Natural killer cell treated with Interleukin-12 subunit alpha and Interleukin-12 subunit beta and Interleukin-15 and Interleukin-18, amount 100 ng/mL, for 72 hours (primary cell): ENCODE measurements at regions not wholly inside any gene's neighbourhood (a gene's known extent, or its start where the extent isn't known, plus 50 kb on each side); places are given as distances from the start of the nearest gene placed in this dataset.

Experiments used
- ATAC-seq, 2 donors: fragments of 150-1000 bp; cut with Tn5 transposase in 1 of 2; sonication (Bioruptor Pico), chemical (Tn5 transposase) in 1 of 2; 2 replicates each; pipeline ENCODE4 v1.10.0; 2021
- DNase-seq: peaks from one replicate; pipeline ENCODE4 v3.0.0; 2022; ENCODE audit warnings: low spot score
- H3K27ac Mint-ChIP-seq, 2 donors: 1 replicate in 1 of 2; 2 replicates in 1 of 2; pipeline ENCODE4 v1.8.0; 2022; ENCODE audit warnings: mixed read lengths in 2 of 2, mild to moderate bottlenecking in 1 of 2, moderate library complexity in 1 of 2
- H3K27me3 Mint-ChIP-seq, 2 donors: 1 replicate in 1 of 2; 2 replicates in 1 of 2; pipeline ENCODE4 v1.8.0; 2022; ENCODE audit warnings: mixed read lengths in 2 of 2
- H3K36me3 Mint-ChIP-seq: one replicate; pipeline ENCODE4 v1.8.0; 2022; ENCODE audit warnings: mixed read lengths
- H3K4me1 Mint-ChIP-seq, 2 donors: 1 replicate in 1 of 2; 2 replicates in 1 of 2; pipeline ENCODE4 v1.8.0; 2022; ENCODE audit warnings: low read depth in 2 of 2, mixed read lengths in 2 of 2, mild to moderate bottlenecking in 1 of 2
- H3K4me3 Mint-ChIP-seq: one replicate; pipeline ENCODE4 v1.8.0; 2022; ENCODE audit warnings: mixed read lengths
- H3K9me3 Mint-ChIP-seq: 2 replicates; pipeline ENCODE4 v1.8.0; 2022; ENCODE audit warnings: mixed read lengths

- no peak for ATAC-seq
- Mint-ChIP-seq H3K27ac (no peak overlapping the region), H3K4me1 (no peaks in the 10 kb centered on the region), H3K9me3 (peaks cover 7% of the 10 kb centered on the region), H3K36me3 (no peaks in the 10 kb centered on the region), H3K4me3 (no peak overlapping the region), H3K27me3 (peaks cover 0 to 7% of the 10 kb centered on the region in 2 donors)
- no peak for DNase-seq
These were observed 167.0 kb downstream of the ZC3H11B start for GRCh38 chr1:219445864-219446263.

DNA sequence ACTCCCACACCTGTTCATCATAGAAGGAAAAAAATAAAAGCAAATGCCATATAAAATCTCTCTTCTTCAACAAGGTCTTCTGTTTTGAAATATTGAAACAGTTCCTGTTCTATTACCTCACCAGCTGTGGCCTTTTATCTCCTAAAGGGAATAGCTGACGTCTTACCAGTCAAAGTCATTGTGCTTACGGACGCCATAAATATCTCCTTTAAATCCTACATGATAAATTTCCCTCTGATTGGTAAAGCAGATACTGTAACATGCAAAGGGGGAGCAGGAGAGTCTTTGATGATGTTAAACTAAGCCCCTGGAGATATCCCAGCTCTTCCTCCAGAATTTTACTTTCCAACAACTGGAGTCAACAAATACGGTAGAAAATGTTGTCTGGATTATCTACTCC is 168.4 kb downstream of the ZC3H11B start:
- Mint-ChIP-seq H3K4me3 (no peak overlapping the region), H3K27me3 (peaks cover 0 to 7% of the 10 kb centered on the region in 2 donors), H3K27ac (no peak overlapping the region), H3K9me3 (peaks cover 3% of the 10 kb centered on the region), H3K36me3 (no peaks in the 10 kb centered on the region), H3K4me1 (no peaks in the 10 kb centered on the region)
- no peak for ATAC-seq
- DNase-seq, result no peak

- Mint-ChIP-seq H3K4me1 (no peaks in the 10 kb centered on the region), H3K9me3 (peaks cover 7% of the 10 kb centered on the region), H3K4me3 (no peak overlapping the region), H3K36me3 (no peaks in the 10 kb centered on the region), H3K27ac (no peak overlapping the region), H3K27me3 (peaks cover 0 to 12% of the 10 kb centered on the region in 2 donors)
- ATAC-seq (no peak), DNase-seq (no peak)
These were observed 169.1 kb downstream of the ZC3H11B start for GRCh38 chr1:219443763-219444162.

DNA sequence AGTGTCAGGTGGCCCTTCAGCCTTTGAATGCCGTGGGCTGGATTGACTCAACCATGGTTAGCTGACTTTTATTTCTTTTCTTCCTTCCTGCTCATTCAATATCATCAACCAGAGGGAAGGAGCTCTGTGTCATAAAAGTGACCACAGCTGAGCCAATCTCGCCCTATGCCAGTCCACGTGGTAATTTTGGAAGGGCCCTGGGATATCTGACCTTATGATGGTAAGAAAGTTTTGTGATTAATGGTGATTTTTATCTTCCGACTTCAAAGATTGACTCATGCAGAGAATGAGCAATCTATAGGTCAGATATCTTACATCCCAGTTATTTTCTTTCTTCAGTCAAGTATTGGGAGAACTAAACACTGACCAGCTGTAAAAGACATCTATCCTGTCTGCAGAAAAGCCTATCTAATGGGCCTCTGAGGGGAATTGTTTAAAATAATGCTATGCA is 170.3 kb downstream of the ZC3H11B start:
- no peak for DNase-seq
- ATAC-seq, result no peak
- no peak overlapping the region for H3K4me3 Mint-ChIP-seq
- H3K36me3 Mint-ChIP-seq, result no peaks in the 10 kb centered on the region
- no peak overlapping the region for H3K27ac Mint-ChIP-seq
- H3K27me3 Mint-ChIP-seq, result peaks cover 0 to 12% of the 10 kb centered on the region in 2 donors
- H3K9me3 Mint-ChIP-seq, result peaks cover 7% of the 10 kb centered on the region
- no peaks in the 10 kb centered on the region for H3K4me1 Mint-ChIP-seq

DNA sequence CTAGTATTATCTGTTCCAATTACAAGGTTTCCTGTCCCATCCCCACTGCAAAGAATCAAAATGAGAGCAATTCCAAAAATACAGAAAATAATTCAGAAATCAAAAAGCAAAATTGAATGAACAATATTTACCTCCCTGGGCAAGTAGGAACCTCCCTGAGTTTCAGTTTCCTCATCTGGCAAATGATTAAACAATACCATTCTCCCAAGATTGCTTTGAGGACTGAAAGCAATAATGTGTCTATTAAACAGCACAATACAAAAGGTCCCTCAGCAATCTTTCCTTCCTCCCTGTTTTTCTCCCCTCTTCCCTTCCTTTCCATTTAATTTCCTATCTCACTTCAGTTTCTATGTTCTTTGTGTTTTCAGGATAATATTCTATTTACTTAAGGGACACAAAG is 171.0 kb downstream of the ZC3H11B start:
- Mint-ChIP-seq H3K4me3 (no peak overlapping the region), H3K27ac (no peak overlapping the region), H3K36me3 (no peaks in the 10 kb centered on the region), H3K9me3 (peaks cover 7% of the 10 kb centered on the region), H3K27me3 (peaks cover 0 to 19% of the 10 kb centered on the region in 2 donors), H3K4me1 (no peaks in the 10 kb centered on the region)
- ATAC-seq, result no peak
- DNase-seq, result no peak

- Mint-ChIP-seq H3K36me3 (no peaks in the 10 kb centered on the region), H3K27ac (no peak overlapping the region), H3K9me3 (peaks cover 7% of the 10 kb centered on the region), H3K27me3 (peaks cover 0 to 20% of the 10 kb centered on the region in 2 donors), H3K4me3 (no peak overlapping the region), H3K4me1 (no peaks in the 10 kb centered on the region)
- ATAC-seq (no peak), DNase-seq (no peak)
These were observed 173.5 kb downstream of the ZC3H11B start for GRCh38 chr1:219439376-219439775.

GRCh38 chr1:219438386-219438785 is 174.5 kb downstream of the ZC3H11B start:
- H3K4me1 Mint-ChIP-seq, result no peaks in the 10 kb centered on the region
- peaks cover 0 to 20% of the 10 kb centered on the region in 2 donors for H3K27me3 Mint-ChIP-seq
- H3K4me3 Mint-ChIP-seq, result no peak overlapping the region
- H3K9me3 Mint-ChIP-seq, result peaks cover 7% of the 10 kb centered on the region
- no peak for ATAC-seq
- no peak for DNase-seq
- no peak overlapping the region for H3K27ac Mint-ChIP-seq
- H3K36me3 Mint-ChIP-seq, result no peaks in the 10 kb centered on the region

- DNase-seq (no peak), ATAC-seq (no peak)
- Mint-ChIP-seq H3K36me3 (no peaks in the 10 kb centered on the region), H3K9me3 (peaks cover 4% of the 10 kb centered on the region), H3K27me3 (peaks cover 0 to 13% of the 10 kb centered on the region in 2 donors), H3K4me3 (no peak overlapping the region), H3K27ac (no peak overlapping the region), H3K4me1 (no peaks in the 10 kb centered on the region)
These were observed 178.0 kb downstream of the ZC3H11B start for GRCh38 chr1:219434923-219435297.

DNA sequence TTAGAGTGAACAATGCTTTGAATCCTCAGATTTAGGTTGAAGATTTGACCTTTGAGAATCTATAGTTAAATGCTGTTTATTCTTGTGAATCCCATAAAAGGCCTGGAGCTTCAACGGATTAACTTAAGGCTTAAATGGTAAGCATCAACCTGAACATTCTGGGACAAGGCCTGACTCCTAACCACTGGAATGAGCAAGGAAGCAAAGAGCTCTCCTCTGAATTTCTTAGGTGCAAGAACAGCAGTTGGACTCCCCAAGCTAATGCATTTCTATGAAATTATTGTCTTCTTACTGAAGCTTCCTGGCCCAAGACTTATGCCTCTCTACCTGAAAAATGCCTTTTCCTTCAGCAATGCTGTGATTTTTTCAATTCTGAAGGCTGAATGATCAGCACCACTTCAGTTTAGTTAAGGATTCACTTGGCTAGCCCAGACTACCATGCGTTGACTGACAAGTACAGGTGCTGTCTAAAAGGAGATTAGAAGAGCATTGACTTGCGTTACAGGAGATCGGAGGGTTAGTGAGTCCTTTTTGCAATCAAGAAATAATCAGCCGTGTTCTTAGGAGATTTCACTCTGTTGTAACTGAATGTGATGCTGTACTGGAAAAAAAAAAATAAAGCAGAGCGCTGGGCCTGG is 178.5 kb downstream of the ZC3H11B start:
- DNase-seq, result no peak
- Mint-ChIP-seq H3K27me3 (peaks cover 0 to 13% of the 10 kb centered on the region in 2 donors), H3K9me3 (peaks cover 4% of the 10 kb centered on the region), H3K4me3 (no peak overlapping the region), H3K36me3 (no peaks in the 10 kb centered on the region), H3K4me1 (no peaks in the 10 kb centered on the region), H3K27ac (no peak overlapping the region)
- ATAC-seq, result no peak

DNA sequence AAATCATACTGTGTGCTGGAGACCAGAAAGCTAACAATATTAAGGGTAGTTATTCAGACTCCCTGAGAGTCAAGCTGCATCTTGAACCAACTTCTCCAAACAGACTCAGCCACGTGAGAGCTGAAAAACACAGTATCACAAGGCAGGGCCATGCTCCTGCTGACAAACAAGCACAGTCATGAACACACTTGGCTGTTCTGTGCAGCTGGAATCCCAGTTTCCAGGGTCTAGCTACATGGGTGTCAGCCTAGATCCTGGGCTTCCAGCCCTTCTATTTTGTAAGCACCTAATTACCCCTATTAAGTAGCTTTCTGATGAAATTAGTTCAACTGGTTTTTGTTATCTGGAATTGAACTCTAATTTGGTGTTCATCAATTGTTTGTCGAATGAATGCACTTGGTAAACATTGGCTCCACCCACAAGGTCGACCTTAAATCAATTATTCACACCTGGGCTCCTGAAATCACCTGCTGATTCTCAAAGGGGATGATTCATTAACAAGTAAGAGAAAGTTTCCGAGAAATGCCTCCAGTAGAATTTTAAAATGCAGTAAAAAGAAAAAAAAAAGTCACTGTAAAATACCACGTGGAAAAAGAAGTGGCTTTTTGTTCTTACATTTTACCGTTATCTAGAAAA is 179.3 kb downstream of the ZC3H11B start:
- ATAC-seq, result no peak
- no peak overlapping the region for H3K27ac Mint-ChIP-seq
- H3K9me3 Mint-ChIP-seq, result no peaks in the 10 kb centered on the region
- no peaks in the 10 kb centered on the region for H3K4me1 Mint-ChIP-seq
- H3K4me3 Mint-ChIP-seq, result no peak overlapping the region
- H3K36me3 Mint-ChIP-seq, result no peaks in the 10 kb centered on the region
- no peak for DNase-seq
- peaks cover 0 to 11% of the 10 kb centered on the region in 2 donors for H3K27me3 Mint-ChIP-seq

DNA sequence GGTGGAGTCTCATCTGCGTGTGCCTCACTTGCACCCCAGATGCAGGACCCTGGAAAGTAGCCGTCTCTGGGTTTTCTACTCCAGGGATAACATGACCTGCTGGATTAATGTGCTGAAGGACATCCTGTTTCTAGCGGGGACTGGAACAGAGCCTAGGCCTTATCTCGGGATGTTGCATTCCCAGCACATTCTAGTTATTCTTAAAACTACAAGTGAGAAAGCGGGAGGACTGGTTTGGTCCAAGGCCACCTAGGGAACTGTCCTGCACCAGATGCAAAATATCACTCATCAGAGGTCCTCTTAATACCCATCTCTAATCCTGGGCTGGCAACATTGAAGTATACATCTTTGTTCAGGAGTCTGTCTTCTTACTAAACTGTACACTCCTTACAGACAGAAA is 179.9 kb downstream of the ZC3H11B start:
- Mint-ChIP-seq H3K36me3 (no peaks in the 10 kb centered on the region), H3K27me3 (peaks cover 0 to 15% of the 10 kb centered on the region in 2 donors), H3K9me3 (no peaks in the 10 kb centered on the region), H3K4me1 (no peaks in the 10 kb centered on the region), H3K27ac (no peak overlapping the region), H3K4me3 (no peak overlapping the region)
- ATAC-seq, result no peak
- DNase-seq, result no peak

- Mint-ChIP-seq H3K4me3 (no peak overlapping the region), H3K4me1 (no peaks in the 10 kb centered on the region), H3K27ac (no peak overlapping the region), H3K9me3 (no peaks in the 10 kb centered on the region), H3K36me3 (no peaks in the 10 kb centered on the region), H3K27me3 (peaks cover 0 to 12% of the 10 kb centered on the region in 2 donors)
- no peak for DNase-seq
- no peak for ATAC-seq
These were observed 180.7 kb downstream of the ZC3H11B start for GRCh38 chr1:219432191-219432606.

GRCh38 chr1:219430419-219430818 is 182.5 kb downstream of the ZC3H11B start:
- Mint-ChIP-seq H3K36me3 (no peaks in the 10 kb centered on the region), H3K27me3 (peaks cover 2 to 8% of the 10 kb centered on the region in 2 donors), H3K9me3 (no peaks in the 10 kb centered on the region), H3K27ac (no peak overlapping the region), H3K4me3 (no peak overlapping the region), H3K4me1 (no peaks in the 10 kb centered on the region)
- DNase-seq (no peak), ATAC-seq (no peak)

DNA sequence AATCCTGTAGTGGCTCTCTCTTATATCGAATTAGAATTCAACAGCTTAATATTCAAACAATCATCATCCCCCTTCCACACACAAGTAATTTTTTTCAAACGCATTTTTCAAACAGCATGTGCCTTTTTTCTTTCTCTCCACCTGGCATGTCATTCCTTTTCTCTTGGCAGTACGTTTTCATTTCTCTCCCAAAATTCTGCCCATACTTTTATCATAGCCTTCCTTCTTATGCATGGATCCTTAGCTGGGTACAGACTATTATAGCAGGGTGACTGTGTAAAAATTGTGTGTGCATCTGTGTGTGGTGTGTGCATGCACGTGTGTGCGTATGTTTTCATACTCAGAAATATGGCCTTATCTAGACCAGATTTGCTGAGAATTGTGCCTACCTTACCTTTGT is 184.3 kb downstream of the ZC3H11B start:
- Mint-ChIP-seq H3K4me3 (no peak overlapping the region), H3K36me3 (no peaks in the 10 kb centered on the region), H3K4me1 (no peaks in the 10 kb centered on the region), H3K27me3 (peaks cover 2 to 8% of the 10 kb centered on the region in 2 donors), H3K9me3 (no peaks in the 10 kb centered on the region), H3K27ac (no peak overlapping the region)
- ATAC-seq (no peak), DNase-seq (no peak)
